GM12878 (cell line): ENCODE measurements at regions not wholly inside any gene's neighbourhood (a gene's known extent, or its start where the extent isn't known, plus 50 kb on each side); places are given as distances from the start of the nearest gene placed in this dataset.

ENCODE experiments used
- ATAC-seq: fragments of 200-7000 bp; cut with Tn5 transposase; 3 replicates; pipeline ENCODE4 v1.9.1; 2020; ENCODE audit warnings: mild to moderate bottlenecking, moderate library complexity
- BruUV-seq: library from RNA; stranded (reverse); fragments of 400-500 nt; replicated peaks from 2 replicates; lab custom pipeline; 2021; lab: Mats Ljungman, UMichigan
- CTCF ChIA-PET: fragments of 300-600 bp; sonication (Branson Sonifier 250); formaldehyde crosslinking; extraction: SDS; loops from one replicate; lab custom pipeline; 2021; ENCODE audit warnings: inconsistent platforms; lab: Yijun Ruan, JAX
- POLR2A ChIA-PET: fragments of 350-600 bp; formaldehyde crosslinking; extraction: SDS; loops from one replicate; lab custom pipeline; 2021; ENCODE audit warnings: inconsistent platforms; lab: Charles Lee
- RAD21 ChIA-PET: fragments of 300-600 bp; sonication (Branson Sonifier 250); formaldehyde crosslinking; loops from one replicate; lab custom pipeline; 2023; ENCODE audit warnings: antibody characterized with exemption; ENCODE audit not compliant: unreplicated experiment; lab: Charles Lee
- SMC1A ChIA-PET: fragments of 300-600 bp; sonication (Branson Sonifier 250); formaldehyde crosslinking; loops from one replicate; lab custom pipeline; 2023; ENCODE audit not compliant: unreplicated experiment, uncharacterized antibody; lab: Charles Lee
- DNase-seq: peaks from one replicate; pipeline ENCODE4 v3.0.0-alpha.2; 2011; ENCODE audit warnings: low read depth, low spot score
- FAIRE-seq: peaks from 3 replicates; lab custom pipeline; 2011; peaks lifted over from hg19 to GRCh38; lab: Jason Lieb, UNC
- H2AFZ ChIP-seq: 2 replicates; pipeline ENCODE4 v1.6.0; 2011; ENCODE audit warnings: low read depth, low read length, control low read depth; ENCODE audit not compliant: control insufficient read depth
- H3K27ac ChIP-seq: 2 replicates; pipeline ENCODE4 v1.5.1; 2011; ENCODE audit warnings: control low read depth; ENCODE audit not compliant: control insufficient read depth, insufficient read depth
- H3K27me3 ChIP-seq, 2 experiments: replicated peaks in 1 of 2; 2 replicates each; pipeline versions ENCODE4 v1.6.0 to v1.6.1; 2011; ENCODE audit warnings: low read length in 1 of 2; ENCODE audit not compliant: control insufficient read depth in 2 of 2, insufficient read depth in 2 of 2
- H3K36me3 ChIP-seq, 2 experiments: 2 replicates each; pipeline ENCODE4 v1.5.1; 2011; ENCODE audit warnings: low read length in 1 of 2; ENCODE audit not compliant: control insufficient read depth in 2 of 2, insufficient read depth in 2 of 2
- H3K4me1 ChIP-seq: 2 replicates; pipeline ENCODE4 v1.6.1; 2011; ENCODE audit warnings: mild to moderate bottlenecking, low read length, moderate library complexity, mixed read lengths; ENCODE audit not compliant: control insufficient read depth, insufficient read depth
- H3K4me2 ChIP-seq: 2 replicates; pipeline ENCODE4 v1.6.0; 2011; ENCODE audit warnings: control low read depth; ENCODE audit not compliant: control insufficient read depth, insufficient read depth
- H3K4me3 ChIP-seq: fragments of 200-600 bp; sonication (generic); 2 replicates; pipeline ENCODE4 v1.5.1; 2016
- H3K79me2 ChIP-seq: 2 replicates; pipeline ENCODE4 v1.6.0; 2011; ENCODE audit warnings: low read length; ENCODE audit not compliant: control insufficient read depth, insufficient read depth
- H3K9ac ChIP-seq: 2 replicates; pipeline ENCODE4 v1.8.0; 2011; ENCODE audit warnings: low read length, control low read depth, mixed read lengths; ENCODE audit not compliant: control insufficient read depth, insufficient read depth
- H3K9me3 ChIP-seq: replicated peaks from 3 replicates; pipeline ENCODE4 v1.5.1; 2011; ENCODE audit warnings: mild to moderate bottlenecking, low read length; ENCODE audit not compliant: control insufficient read depth, insufficient read depth
- H4K20me1 ChIP-seq: 2 replicates; pipeline ENCODE4 v1.6.0; 2011; ENCODE audit not compliant: control insufficient read depth, insufficient read depth
- CBX3 ChIP-seq: fragments of 200-600 bp; sonication (generic); IDR thresholded peaks from 2 replicates; pipeline ENCODE4 v1.6.1; 2016; ENCODE audit warnings: low read depth, borderline replicate concordance
- CBX5 ChIP-seq: sonication (generic); IDR thresholded peaks from 2 replicates; pipeline ENCODE4 v1.6.1; 2016; ENCODE audit warnings: low read depth, moderate library complexity, mild to moderate bottlenecking, inconsistent platforms
- CREM ChIP-seq: IDR thresholded peaks from 2 replicates; pipeline ENCODE4 v1.6.1; 2014; ENCODE audit warnings: antibody characterized with exemption, low read depth
- ETV6 ChIP-seq, 2 experiments: fragments of 450-650 bp in 1 of 2; IDR thresholded peaks in 1 of 2; conservative IDR thresholded peaks in 1 of 2; 2 replicates each; pipeline ENCODE4 v1.6.1; 2014; ENCODE audit warnings: antibody characterized with exemption in 1 of 2, borderline replicate concordance in 1 of 2, low read depth in 1 of 2, mild to moderate bottlenecking in 1 of 2, moderate library complexity in 1 of 2
- EZH2 ChIP-seq: IDR thresholded peaks from 2 replicates; pipeline ENCODE4 v1.6.1; 2012; ENCODE audit warnings: low read depth, mild to moderate bottlenecking, control low read depth, inconsistent platforms, low read length, borderline replicate concordance; ENCODE audit not compliant: control insufficient read depth
- GABPA ChIP-seq: IDR thresholded peaks from 2 replicates; pipeline ENCODE4 v1.6.1; 2014; ENCODE audit warnings: antibody characterized with exemption, low read depth, mild to moderate bottlenecking, inconsistent platforms
- GATAD2B ChIP-seq: fragments of 450-650 bp; conservative IDR thresholded peaks from 2 replicates; pipeline ENCODE4 v1.6.1; 2017; ENCODE audit warnings: low read depth, mild to moderate bottlenecking, moderate library complexity
- RELA ChIP-seq: fragments of 450-650 bp; IDR thresholded peaks from 2 replicates; pipeline ENCODE4 v1.8.0; 2014; ENCODE audit warnings: borderline replicate concordance; ENCODE audit not compliant: partially characterized antibody
- SMAD1 ChIP-seq: fragments of 450-650 bp; IDR thresholded peaks from 2 replicates; pipeline ENCODE4 v1.6.1; 2018; ENCODE audit warnings: mild to moderate bottlenecking, low read depth; ENCODE audit not compliant: partially characterized antibody
- SREBF1 ChIP-seq: IDR thresholded peaks from 2 replicates; pipeline ENCODE4 v1.6.1; 2012; ENCODE audit warnings: mild to moderate bottlenecking, low read length
- STAT1 ChIP-seq: fragments of 450-650 bp; conservative IDR thresholded peaks from 2 replicates; pipeline ENCODE4 v1.6.1; 2014; ENCODE audit warnings: antibody characterized with exemption, mild to moderate bottlenecking
- TCF3 ChIP-seq: IDR thresholded peaks from 2 replicates; pipeline ENCODE4 v1.6.1; 2012; ENCODE audit warnings: low read depth, mild to moderate bottlenecking, low read length, borderline replicate concordance; ENCODE audit not compliant: insufficient read depth
- USF1 ChIP-seq: IDR thresholded peaks from 2 replicates; pipeline ENCODE4 v1.6.1; 2011; ENCODE audit warnings: borderline replicate concordance, low read depth, mild to moderate bottlenecking, moderate library complexity, mixed read lengths, low read length; ENCODE audit not compliant: insufficient read depth; ENCODE audit errors: extremely low read length
- YBX1 ChIP-seq: fragments of 450-650 bp; IDR thresholded peaks from 2 replicates; pipeline ENCODE4 v1.6.1; 2016; ENCODE audit warnings: antibody characterized with exemption
- ZNF384 ChIP-seq: IDR thresholded peaks from 2 replicates; pipeline ENCODE4 v1.6.1; 2012; ENCODE audit warnings: low read depth, mild to moderate bottlenecking, low read length, improper control_type of control experiment, borderline replicate concordance
- WGBS: methylation state at CpG from one replicate; pipeline ENCODE4 v1.1.6; 2016; ENCODE audit warnings: low lambda C conversion rate; ENCODE audit not compliant: insufficient replicate concordance, insufficient coverage; ENCODE audit errors: missing lambda C conversion rate; 5-methylcytosine and 5-hydroxymethylcytosine counted together
- in situ Hi-C: fragments of 300-500 bp; cut with MboI; formaldehyde crosslinking; loops from 9 replicates; pipeline ENCODE4 v1.14.3; 2018; ENCODE audit warnings: mixed read lengths
- intact Hi-C: fragments of 100-400 bp; cut with micrococcal nuclease; formaldehyde crosslinking; loops from one replicate; pipeline ENCODE4 v1.14.2; 2022; ENCODE audit not compliant: unreplicated experiment
- TF ChIP-seq, protein P1 (sequence below): fragments of 450-650 bp; IDR thresholded peaks from 2 replicates; pipeline ENCODE4 v1.6.1; 2016; ENCODE audit warnings: mild to moderate bottlenecking, moderate library complexity, borderline replicate concordance

GRCh38 chr3:13706886-13707285, 158.0 kb downstream of the FBLN2 start:
- Histone ChIP-seq H3K27ac (no peak overlapping the region), H3K4me1 (no peaks in the 10 kb centered on the region)
- no peak for TF ChIP-seq CBX3
- TF ChIP-seq, protein P1, sequence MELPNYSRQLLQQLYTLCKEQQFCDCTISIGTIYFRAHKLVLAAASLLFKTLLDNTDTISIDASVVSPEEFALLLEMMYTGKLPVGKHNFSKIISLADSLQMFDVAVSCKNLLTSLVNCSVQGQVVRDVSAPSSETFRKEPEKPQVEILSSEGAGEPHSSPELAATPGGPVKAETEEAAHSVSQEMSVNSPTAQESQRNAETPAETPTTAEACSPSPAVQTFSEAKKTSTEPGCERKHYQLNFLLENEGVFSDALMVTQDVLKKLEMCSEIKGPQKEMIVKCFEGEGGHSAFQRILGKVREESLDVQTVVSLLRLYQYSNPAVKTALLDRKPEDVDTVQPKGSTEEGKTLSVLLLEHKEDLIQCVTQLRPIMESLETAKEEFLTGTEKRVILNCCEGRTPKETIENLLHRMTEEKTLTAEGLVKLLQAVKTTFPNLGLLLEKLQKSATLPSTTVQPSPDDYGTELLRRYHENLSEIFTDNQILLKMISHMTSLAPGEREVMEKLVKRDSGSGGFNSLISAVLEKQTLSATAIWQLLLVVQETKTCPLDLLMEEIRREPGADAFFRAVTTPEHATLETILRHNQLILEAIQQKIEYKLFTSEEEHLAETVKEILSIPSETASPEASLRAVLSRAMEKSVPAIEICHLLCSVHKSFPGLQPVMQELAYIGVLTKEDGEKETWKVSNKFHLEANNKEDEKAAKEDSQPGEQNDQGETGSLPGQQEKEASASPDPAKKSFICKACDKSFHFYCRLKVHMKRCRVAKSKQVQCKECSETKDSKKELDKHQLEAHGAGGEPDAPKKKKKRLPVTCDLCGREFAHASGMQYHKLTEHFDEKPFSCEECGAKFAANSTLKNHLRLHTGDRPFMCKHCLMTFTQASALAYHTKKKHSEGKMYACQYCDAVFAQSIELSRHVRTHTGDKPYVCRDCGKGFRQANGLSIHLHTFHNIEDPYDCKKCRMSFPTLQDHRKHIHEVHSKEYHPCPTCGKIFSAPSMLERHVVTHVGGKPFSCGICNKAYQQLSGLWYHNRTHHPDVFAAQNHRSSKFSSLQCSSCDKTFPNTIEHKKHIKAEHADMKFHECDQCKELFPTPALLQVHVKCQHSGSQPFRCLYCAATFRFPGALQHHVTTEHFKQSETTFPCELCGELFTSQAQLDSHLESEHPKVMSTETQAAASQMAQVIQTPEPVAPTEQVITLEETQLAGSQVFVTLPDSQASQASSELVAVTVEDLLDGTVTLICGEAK: no peak
- TF ChIP-seq SMAD1: no peak
- TF ChIP-seq TCF3: no peak
- TF ChIP-seq GATAD2B: no peak
- no peak for TF ChIP-seq USF1
- TF ChIP-seq STAT1: no peak
- no peak for TF ChIP-seq EZH2
- no peak for TF ChIP-seq CBX5
- no peak for TF ChIP-seq ZNF384
- no peak for TF ChIP-seq RELA
- no peak for TF ChIP-seq CREM
- TF ChIP-seq GABPA: no peak
- no peak for TF ChIP-seq ETV6 (conservative IDR thresholded peaks at IDR 0.05 in 1 of 2, IDR thresholded peaks at IDR 0.05 in 1 of 2; ENCODE audit: borderline replicate concordance in 1 of 2, low read depth in 1 of 2)
- no peak for TF ChIP-seq SREBF1
- TF ChIP-seq YBX1: no peak
- TF ChIP-seq, all 136 proteins: peak for 0
- Histone ChIP-seq H3K36me3 (no peaks in the 10 kb centered on the region), H3K9ac (no peak overlapping the region), H3K4me2 (no peak overlapping the region), H3K27me3 (no peaks in the 10 kb centered on the region), H3K4me3 (no peak overlapping the region), H3K79me2 (no peaks in the 10 kb centered on the region), H3K9me3 (no peaks in the 10 kb centered on the region; the same call in 2 of the 3 replicates), H2AFZ (no peak overlapping the region), H4K20me1 (no peaks in the 10 kb centered on the region)
- FAIRE-seq (no peak), DNase-seq (no peak), ATAC-seq (no peak)
- BruUV-seq: no TSS peak
- in situ Hi-C loops (no loop called here), intact Hi-C loops (no loop called here)
- POLR2A ChIA-PET: no interaction called here
- SMC1A ChIA-PET: no interaction called here
- WGBS: 0% methylated on average over 4 of the region's 4 CpGs
- CTCF ChIA-PET: no interaction called here
- RAD21 ChIA-PET: no interaction called here
